ENCODE measurements at regions not wholly inside any gene's neighbourhood (a gene's known extent, or its start where the extent isn't known, plus 50 kb on each side); places are given as distances from the start of the nearest gene placed in this dataset.
"Not testable (repeated sequence)": the region's sequence is repeated elsewhere in the genome, so short reads cannot be mapped to it uniquely, and the experiment has no call there.

DNA sequence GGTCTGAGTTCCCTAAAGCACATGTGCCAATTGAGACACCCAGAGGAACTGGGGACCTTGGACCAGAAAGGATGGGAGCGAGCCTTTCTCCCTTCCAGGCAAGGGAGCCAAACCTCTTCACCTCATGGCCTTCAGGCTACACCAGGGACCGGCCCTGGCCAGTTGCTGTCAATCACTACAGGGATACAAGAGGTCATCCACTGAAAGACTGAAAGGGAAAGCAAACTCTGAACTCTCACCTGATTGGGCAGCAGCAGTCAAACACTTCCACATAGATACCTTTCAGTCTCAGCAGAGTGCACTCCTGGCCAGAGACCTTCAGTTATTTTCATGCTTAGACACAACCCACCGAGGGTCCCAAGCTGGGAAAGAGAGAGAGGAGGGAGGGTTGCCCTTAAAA is 1956.0 kb upstream of the LRRTM1 start:
- no peak for DNase-seq (ENCODE audit: low read depth in 2 of 2)

DNA sequence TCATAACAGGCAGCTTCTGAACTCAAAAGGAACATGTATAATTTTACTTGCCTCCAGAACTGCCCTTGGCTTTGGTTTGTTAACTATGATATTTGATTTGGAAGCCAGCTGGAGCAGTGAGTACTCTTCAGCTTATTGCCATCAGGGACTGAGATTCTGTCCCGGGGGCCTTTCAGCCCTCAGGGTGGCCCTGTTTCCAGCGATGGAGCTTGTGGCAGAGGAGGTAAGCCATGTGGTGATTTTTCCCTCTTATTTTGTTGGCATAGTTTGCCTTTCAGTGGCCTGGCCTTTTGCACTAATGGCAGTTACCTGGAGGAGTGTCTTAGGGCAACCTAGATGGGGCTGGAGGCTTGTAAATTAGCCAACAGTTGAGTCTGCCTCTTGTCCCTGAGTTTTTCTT is 1955.0 kb upstream of the LRRTM1 start:
- no peak for DNase-seq (ENCODE audit: low read depth in 2 of 2)

DNA sequence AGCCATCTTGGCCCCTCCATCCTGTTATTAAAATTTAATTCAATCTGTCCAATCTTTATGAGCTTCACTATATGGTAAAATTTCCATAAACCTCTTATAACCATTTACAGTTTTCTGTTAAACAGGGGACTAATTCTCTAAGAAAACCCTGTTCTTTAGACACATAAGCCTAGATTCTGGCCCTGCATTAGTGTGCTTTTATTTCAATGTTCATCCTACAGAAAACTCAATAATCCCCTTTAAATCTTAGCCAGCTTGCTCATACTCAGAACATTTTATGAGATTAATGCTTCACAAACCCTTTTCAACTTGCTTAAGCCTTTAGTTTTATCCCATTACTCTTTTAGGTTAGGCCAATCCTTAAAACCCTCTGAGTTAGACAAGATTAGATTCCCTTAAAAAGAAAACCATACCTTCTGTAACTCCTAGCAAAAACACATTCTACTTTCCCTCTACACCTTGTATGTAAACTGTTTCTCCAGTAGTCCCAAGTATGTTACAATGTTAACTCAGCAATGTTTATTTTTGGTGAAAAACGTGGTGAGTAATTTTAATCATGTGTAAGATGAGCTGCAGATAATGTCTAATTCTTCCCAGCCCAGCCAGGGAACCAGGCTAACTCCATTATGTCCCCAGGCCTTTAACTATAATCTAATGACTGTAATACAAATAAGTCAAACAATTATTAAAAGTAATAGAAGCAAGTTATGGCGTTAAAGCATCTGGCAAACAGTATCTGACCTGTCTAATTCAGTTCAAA is 1953.4 kb upstream of the LRRTM1 start:
- no peak for DNase-seq (ENCODE audit: low read depth in 2 of 2)

DNA sequence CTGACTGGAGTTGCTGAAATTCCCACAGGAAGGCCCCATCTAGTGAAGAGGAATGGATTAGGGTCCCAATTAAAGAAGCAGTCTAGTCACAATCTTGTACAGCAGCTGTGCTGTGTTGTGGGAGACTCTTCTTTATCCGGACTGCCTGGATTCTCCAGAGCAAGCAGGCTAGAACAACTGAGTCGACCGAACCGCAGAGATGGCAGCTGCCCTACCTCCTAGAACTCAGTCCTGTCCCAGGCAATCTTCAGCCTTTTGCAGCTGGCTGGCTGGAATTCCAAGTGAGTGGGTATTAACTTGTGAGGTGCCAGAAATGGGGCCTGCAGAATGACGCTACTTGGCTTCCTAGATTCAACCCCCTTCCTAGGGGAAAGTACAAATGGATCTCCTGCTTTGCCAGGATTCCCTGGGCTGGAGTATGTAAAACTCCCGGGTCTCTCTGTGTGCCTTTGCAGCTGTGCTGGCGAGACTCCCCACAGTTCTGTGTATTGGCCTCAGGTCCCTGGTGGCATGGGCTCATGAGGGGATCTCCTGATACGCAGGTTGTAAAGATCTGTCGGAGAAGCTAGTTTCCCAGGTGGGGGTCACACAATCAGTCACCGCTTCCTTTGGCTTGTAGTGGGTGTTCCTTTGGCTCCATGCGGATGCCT is 1952.6 kb upstream of the LRRTM1 start:
- DNase-seq (ENCODE audit: low read depth in 2 of 2), result no peak

DNA sequence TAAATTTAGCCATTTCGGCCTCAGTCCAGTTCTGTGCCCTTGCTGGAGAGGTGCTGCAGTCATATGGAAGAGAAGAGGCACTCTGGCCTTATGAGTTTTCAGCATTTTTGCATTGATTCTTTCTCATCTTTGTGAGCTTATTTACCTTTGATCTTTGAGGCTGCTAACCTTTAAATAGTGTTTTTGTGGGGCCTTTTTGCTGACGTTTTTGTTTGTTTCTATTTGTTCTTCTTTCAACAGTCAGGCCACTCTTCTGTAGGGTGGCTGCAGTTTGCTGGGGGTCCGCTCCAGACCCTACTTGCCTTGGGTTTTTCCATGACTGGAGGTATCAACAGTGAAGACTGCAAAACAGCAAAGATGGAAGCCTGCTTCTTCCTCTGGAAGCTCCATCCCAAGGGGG is 1951.7 kb upstream of the LRRTM1 start:
- DNase-seq (ENCODE audit: low read depth in 2 of 2), result no peak

DNA sequence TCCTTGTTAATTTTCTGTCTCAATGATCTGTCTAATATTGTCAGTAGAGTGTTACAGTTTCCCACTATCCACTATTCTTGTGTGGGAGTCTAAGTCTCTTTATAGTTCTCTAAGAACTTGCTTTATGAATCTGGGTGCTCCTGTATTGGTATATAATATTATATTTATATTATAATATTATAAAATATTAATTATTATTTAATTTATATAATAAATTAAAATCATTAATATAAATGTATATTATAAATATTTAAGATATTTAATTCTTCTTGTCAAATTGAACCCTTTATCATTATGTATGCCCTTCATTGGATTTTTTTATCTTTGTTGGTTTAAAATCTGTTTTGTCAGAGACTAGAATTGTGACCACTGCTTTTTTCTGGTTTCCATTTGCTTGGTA is 1950.2 kb upstream of the LRRTM1 start:
- DNase-seq (ENCODE audit: low read depth in 2 of 2), result no peak

DNA sequence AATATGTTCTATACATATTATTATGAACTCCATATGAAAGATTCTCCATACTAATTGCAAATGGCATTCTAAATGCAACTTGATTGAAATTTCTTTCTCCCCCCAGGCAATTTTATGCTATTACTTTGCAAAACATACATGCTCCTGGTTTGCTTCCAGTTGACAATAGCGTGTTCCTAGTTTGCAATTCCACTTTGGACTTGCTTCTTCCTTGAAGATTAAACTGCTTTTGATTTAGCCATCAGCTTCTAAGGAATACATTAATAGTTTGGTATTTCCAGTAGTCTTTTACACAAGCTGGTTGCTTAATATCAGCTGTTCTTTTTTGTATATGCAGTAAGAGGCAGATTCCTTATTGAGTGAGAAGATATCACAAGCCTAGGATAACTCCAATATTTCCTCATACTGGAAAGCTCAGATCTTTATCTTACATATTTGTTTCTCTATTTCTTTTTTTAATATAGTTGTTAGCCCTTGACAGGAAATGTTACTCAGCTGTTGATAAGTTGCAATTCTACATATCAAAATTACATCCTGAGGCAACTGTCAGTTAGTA is 1941.7 kb upstream of the LRRTM1 start:
- DNase-seq (ENCODE audit: low read depth in 2 of 2), result no peak

DNA sequence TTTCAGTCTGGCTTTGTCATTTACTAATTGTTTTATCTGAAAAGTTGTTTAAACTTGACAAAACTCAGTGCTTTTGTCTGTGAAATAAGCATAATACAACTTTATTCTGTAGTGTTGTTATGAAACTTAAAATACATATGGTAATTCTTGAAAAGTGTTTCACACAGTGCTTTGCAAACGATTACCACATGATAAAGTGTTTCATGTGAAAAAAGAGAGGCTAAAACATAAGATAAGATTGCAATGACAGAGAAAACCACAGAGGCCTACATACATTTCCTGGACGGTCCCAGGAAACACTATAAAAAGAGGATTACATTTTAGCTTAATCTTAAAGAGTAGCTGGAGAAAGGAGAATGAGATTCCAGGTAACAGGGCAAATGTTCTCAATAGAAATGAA is 1934.6 kb upstream of the LRRTM1 start:
- DNase-seq (ENCODE audit: low read depth in 2 of 2), result no peak

DNA sequence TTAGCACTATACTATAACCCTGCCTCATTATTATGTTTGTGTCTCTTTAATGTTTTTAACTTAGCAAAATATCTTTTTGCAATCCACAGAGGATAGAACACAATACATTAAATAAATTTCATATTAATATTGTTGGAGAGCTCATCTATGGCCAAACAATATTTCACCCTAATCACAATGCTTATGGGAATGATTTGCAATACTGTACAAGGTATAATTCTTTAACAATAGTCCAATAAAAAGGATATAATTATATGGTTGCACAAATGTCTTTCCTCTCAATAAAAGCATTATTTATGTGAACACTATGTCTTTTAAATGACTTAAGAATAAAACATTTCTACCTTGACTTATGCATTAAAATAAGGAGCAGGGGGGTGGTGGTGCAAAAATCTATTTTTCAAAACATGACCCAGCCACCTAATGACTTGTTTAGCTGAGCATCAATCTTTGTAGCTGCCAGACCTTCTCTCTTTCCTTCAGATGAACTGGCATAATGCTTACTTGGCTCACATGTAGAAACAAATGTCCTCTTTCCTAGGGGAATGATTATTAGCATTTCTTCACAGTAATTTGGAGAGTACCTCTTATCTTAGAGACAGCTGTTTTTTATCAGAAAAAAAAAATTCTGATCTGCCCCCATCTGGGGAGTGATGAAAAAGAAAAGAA is 1933.6 kb upstream of the LRRTM1 start:
- no peak for DNase-seq (ENCODE audit: low read depth in 2 of 2)

DNA sequence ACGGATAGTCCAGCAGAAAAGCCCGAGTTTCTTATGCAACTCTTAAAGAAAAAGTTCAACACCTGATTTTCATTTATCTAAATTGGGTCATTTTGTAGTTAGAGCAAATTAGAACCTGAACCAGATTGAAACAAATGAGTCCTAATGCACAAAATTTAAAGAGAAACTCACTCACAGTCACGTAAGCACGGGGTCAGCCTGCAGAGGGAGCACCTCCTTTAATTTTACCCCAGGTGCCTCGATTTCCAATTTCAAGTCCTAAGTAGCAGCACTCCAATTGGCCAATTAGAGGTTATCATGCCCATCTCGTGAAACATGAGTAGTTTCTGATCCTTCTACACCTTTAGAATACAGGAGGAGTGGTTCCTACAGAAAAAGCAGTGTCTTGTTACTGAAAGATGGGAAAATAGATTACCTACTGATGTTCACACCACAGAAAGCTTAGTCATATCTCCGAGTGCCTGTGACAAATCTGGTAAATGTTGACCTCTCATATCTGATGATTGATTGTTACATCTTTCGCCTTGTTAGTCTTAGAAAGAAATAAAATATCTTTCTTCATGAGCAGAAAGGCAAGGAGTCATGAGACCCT is 1929.8 kb upstream of the LRRTM1 start:
- no peak for DNase-seq (ENCODE audit: low read depth in 2 of 2)

DNA sequence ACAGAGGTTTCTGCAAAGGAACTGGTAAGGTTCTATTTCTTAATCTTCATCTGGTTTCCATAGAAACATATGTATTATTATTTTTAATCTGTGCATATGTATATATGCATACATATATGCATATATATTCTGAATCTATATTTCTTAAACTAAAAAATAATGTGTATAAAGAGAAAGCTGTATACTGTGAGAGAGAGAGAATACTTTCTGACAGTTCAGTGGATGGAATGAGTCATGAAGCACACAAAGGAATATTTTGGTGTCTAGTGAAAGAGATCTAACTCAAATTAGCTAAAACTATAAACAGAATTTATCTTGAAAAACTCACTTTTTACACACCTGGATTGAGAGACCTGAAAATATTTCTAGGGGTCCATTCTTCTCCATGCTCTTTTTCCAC is 1929.3 kb upstream of the LRRTM1 start:
- DNase-seq (ENCODE audit: low read depth in 2 of 2), result no peak

DNA sequence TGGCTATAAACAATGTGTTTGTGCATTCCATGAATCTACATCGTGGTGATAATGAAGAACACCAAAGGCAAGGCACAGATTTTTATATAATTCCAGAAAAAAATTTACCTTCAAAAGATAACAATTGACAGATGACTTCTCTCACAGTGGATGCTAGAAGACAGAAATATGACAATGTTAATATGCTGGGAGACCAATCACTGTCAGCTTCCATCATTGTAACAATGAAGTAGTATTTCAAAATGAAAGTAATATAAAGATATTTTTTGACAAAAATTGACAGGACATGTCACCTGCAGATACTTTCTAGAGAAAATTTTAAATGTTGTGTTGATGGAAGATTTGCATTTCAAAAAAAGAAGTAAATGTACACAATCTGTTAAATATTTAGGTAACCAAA is 1925.9 kb upstream of the LRRTM1 start:
- DNase-seq (ENCODE audit: low read depth in 2 of 2), result no peak

DNA sequence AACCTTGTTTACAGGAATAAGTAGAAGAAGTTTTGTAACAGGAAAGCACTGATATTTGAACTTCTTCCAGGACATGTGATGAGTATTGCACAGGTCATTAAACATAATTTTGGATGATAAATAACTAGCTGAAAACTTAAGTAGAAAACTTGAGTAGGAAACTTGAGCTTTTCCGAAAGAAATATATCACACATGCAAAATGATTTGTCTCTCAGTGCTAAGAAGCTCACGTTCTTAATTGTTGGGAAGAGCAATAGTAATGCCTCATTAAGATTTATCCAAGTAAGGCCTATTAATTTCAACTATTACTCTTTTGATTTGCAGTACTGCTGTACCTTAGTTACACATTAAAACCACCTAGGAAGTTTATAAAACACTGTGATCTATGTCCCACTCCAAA is 1921.9 kb upstream of the LRRTM1 start:
- no peak for DNase-seq (ENCODE audit: low read depth in 2 of 2)

DNA sequence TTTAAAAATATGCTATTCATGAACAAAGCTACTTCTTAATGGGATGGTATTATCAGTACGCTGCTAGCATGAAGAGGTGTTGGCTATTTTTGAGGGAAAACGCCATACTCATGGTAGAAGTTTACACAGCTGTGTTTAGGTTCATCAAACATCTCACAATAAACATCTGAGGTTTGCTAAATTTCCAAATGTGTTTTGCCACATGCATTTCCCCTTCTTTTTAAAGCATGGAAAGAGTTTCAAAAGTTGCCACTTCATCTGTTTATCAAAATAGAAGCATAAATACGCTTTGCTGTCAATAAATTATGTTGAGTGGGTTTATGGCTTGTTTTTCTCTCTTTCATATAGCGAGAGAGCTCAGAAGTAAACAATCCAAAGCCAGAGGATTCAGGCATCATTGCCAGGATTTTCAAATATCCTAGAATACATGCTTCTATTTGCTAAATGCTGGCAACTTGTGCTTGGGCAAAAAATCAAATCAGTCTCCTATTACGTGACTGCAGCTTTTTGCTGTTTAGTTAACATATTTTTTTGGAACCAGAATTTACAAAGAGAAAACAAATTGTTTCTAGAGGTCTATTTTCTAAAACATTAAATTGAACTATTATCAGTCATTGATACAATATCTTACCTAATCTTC is 1919.9 kb upstream of the LRRTM1 start:
- DNase-seq (ENCODE audit: low read depth in 2 of 2), result no peak

DNA sequence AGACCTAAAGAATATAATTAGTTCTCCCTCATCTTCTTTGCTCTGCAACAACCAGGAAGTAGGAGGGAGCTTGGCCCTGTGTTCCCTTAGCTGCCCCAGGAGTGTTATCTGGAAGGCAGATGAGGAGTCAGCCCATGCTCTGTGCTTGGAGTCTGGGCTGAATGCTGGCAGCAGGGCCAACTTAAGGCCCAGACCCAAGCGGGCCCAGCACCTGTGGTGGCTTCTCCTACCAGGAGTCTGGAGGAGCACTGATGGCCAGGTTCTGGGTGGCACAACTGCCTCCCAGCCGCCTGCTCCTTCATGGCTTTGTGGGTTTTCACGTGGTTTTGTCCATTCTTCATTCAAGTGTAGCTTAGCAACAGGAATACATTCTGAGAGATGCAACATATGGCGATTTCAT is 1910.7 kb upstream of the LRRTM1 start:
- DNase-seq (ENCODE audit: low read depth in 2 of 2), result no peak

DNA sequence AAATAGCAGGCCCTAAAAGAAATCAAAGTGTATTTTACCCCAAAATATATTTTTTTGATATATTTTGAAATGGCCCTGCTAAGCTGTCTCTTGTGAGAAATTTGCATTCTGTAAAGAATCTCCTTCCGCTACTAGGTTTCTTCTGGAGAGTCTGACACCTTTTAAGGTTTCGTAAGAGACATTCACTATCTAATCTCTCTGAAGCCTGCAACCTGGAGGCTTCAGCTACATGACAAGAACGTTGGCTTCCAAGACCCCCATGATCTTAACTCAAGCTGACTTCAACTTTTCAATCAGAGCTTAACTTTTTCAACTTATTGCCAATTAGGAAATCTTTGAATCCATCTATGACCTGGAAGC is 1894.9 kb upstream of the LRRTM1 start:
- no peak for DNase-seq (ENCODE audit: low read depth in 2 of 2)

DNA sequence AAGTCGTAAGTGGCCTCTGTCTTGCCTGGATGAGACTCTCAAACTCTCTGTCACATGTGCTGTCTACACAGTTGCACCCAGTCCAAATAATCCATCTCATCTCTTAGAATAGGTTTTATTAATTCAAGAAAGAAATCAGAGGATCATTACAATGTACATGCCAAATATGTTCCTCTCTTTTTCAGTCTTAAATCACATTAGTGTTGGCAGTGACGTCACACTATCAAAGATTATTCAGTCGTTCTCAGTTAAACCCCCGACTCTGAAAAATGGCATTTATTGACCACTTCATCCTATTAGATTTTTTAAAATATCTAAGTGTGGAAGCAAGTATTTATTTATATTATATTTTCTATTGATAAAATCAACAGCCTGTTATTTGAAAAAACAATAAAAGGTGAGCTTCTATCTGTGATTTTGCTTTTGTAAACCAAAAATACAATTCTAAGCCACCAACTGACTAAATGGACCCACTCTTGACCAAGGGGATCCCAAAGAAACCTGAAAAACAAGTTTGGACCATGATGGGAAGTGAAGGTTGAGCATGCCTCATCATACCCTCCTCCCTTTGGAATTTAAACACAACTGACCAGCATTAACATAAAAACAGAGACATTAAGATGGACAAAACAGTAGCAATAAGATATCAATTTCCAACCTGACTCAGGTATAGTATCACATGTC is 1894.4 kb upstream of the LRRTM1 start:
- no peak for DNase-seq (ENCODE audit: low read depth in 2 of 2)

DNA sequence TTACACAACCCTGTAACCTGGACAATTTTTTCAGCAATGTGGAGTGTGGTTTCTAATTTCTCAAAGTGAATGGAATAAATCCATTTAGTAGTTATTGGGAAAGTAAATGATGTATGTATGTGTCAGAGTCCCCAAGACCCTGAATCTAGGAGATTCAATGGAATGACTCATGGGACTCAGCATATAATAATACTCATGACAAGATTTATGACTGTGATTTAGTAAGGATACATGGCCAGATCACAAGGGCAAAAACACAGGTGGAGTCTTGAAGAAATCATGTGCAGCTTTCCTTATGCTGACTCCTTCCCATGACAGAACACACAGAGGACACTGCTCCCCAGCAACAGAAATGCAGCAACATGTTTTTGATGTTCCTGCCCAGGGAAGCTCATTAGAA is 1877.7 kb upstream of the LRRTM1 start:
- no peak for DNase-seq (ENCODE audit: low read depth in 2 of 2)

DNA sequence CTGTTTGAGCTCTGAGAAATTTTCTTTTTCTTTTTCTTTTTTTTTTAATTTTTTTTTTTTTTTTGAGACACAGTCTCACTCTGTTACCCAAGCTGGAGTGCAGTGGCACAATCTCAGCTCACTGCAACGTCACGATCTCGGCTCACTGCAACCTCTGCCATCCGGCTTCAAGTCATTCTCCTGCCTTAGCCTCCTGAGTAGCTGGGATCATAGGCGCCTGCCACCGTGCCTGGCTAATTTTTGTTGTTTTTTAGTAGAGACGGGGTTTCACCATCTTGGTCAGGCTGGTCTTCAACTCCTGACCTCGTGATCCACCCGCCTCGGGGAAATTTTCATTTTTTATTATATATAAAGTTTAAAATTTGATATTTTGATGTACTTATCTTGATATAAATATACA is 1870.7 kb upstream of the LRRTM1 start:
- not testable (repeated sequence) for DNase-seq (ENCODE audit: low read depth in 2 of 2)

DNA sequence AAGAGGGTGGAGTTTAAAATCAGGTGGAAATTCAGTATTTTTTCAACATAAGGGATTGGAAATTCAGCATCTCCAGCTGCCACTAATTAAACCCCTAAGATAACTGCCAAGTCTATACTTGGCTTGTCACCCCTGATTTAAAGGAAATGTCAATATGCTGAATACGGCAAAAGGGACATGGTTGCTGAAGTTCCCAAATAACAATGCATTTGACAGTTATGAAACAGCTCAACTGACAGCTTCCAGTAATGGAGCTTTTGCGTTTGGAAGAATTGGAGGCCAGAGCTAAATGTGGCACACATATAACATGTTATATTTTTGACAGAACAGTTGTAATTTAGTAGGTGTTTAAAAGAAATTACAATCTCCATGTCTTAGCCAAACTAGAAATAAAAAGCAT is 1867.9 kb upstream of the LRRTM1 start:
- no peak for DNase-seq (ENCODE audit: low read depth in 2 of 2)

DNA sequence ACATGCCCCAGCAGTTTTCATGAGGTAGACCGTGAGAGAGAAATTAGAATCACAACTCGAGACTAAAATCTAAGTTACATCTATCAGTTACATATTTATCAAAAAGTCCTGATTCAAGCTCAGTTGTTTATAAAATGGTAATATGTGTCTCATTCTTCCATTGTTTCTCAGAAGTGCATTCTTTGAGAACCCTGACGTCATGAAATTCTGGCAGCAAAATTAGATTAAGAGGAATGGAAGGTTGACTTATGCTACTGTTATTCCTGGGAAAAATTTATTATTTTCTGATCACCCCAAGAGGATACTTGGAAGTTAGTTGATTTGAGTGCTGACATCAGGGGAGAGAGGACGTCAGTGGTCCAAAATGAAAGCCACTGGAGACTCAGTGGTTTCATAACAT is 1864.8 kb upstream of the LRRTM1 start:
- no peak for DNase-seq (ENCODE audit: low read depth in 2 of 2)
